ENCODE measurements at regions not wholly inside any gene's neighbourhood (a gene's known extent, or its start where the extent isn't known, plus 50 kb on each side); places are given as distances from the start of the nearest gene placed in this dataset.

- TF ChIP-seq CTCF (IDR thresholded peaks at IDR 0.05): no peak
- no peak for TF ChIP-seq POLR2A (IDR thresholded peaks at IDR 0.05)
Measured at GRCh38 chr13:31477961-31478360, 261.4 kb upstream of the RXFP2 start.

Data from adrenal gland (tissue), 5 donors.